Right renal pelvis (tissue), 4 donors: ENCODE measurements at regions not wholly inside any gene's neighbourhood (a gene's known extent, or its start where the extent isn't known, plus 50 kb on each side); places are given as distances from the start of the nearest gene placed in this dataset.

Source experiments
- DNase-seq, 4 donors: peaks; one replicate each; pipeline ENCODE4 v3.0.0-alpha.2; 2013; ENCODE audit warnings: low read depth in 4 of 4, low spot score in 3 of 4, missing footprints in 1 of 4

DNA sequence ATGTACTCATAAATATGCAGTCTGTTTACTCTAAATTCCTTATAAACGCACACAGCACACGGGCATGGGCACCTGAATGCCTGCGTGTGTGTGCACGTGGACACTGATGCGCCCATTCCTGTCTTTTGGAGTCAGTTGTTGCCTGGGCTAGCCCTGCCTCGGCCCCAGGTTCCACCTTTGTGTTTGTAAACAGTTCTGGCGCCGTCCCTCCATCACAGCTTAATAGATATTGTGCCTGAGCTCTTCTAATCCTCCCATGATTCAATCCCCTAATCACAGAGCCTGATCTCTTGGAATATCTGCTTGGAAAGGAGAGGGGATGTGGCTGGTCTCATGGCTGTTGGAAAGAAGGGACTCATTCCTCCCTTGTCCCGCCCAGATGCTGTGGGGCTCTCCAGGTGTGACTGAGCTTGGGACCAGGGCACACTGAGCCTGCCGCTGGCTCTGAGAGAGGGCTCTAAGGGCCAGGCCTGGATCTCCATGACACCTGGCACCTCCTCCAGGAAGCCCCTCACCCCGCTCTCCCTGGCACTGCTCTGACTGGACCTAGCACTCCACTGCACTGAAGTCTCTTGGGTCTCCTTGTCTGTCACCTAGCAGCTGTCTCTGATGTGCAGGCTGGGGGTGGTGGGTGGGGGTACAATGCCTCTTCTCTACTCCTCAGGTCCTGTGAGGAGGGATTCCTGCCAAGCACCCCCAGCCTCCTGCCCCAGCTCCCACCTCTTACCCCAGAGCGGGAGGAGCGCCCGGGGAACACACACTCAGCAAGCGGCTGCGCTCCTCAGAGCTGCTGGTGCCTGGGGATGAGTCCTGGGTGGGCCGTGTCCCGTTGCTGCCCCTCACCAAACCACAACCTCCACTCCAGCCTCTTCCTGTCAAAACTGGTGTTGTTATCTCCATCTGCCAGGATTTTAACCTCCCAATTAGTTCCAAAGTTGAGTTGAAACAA, 181.3 kb downstream of the INHBB start:
- DNase-seq = no peak

DNA sequence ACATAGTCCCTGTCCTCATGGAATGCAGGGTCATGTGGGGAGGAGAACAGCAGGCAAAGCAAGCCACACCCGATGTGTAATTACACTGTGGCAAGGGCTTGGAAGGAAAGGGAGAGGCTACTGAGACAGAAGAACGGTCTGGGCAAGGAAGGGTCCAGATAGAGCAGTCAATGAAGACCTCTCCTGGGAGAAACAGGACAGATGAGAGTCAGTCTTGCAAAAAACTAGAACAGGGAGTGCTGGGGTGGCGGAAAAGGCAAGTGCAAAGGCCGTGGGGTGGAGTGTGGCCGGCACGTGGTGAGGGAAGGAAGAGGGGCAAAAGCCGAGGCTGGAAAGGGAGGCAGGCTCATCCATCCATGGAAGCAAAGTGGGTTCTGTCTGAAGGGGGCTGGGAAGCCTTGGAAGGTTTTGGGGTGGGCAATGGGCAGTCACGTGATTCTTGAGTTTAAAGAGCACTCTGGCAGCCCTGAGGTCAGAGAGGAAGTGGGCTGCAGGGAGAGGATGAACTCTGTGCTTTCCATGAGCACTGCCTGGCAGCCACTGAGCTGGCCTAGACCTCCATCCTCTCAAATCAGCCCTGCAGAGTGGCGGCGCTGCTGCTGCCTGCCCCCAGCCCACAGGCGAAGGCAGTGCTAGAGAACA, 182.2 kb downstream of the INHBB start:
- DNase-seq = no peak

DNA sequence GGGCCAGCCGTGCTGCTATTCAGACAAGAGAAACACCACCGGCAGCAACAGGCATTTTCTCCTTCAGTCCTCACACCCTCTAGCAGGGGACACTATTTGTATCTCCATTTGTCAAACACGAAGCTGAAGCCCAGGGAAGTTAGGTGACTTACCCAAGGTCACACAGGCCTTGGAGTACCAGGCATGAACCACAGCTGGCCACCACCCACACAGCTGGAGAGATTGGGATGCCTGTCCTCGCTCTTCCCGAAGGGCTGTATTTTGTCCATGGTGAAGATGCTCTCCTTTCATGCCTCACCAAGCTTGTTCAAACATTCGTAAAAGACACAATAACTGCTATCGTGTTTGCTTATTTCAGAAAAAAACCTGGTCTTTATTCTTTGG, 182.7 kb downstream of the INHBB start:
- no peak for DNase-seq

DNA sequence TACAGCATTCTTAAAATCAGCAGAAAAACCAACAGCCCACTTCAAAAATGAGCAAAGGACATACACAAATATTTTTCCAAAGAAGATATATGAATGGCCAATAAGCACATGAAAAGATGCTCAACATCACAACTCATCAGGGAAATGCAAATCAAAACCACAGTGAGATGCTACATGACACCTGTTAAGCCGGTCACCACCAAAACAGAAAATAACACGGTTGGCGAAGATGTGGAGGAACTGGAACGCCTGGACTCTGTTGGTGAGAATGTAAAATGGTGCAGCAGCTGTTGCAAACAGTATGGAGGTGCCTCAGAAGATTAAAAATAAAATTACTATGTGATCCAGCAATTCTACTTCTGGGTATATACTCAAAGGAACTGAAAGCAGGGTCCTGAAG, 184.8 kb downstream of the INHBB start:
- no peak for DNase-seq

GRCh38 chr2:120531365-120531764, 185.4 kb downstream of the INHBB start:
- no peak for DNase-seq

GRCh38 chr2:120531863-120532600, 186.1 kb downstream of the INHBB start:
- DNase-seq = no peak

DNA sequence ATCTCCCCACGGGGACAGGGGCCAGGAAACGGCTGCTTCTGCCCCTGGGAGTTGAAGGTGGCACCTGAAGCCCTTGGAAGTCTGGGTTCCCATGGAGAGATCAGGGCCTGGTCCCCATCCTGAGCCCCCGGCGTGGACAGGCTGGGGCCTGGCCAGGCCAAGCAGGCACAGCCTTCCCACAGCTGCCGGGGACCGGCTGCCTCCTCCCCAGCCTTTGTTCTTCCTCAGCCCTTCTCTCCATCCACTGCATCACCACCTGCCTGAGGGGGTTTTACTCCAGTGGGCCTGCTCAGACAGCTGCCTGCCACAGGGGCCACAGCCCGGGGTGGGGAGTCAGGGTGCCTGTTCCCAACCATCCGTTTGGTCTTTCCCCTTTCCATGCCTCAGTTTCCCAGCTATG, 187.7 kb downstream of the INHBB start:
- DNase-seq = no peak

DNA sequence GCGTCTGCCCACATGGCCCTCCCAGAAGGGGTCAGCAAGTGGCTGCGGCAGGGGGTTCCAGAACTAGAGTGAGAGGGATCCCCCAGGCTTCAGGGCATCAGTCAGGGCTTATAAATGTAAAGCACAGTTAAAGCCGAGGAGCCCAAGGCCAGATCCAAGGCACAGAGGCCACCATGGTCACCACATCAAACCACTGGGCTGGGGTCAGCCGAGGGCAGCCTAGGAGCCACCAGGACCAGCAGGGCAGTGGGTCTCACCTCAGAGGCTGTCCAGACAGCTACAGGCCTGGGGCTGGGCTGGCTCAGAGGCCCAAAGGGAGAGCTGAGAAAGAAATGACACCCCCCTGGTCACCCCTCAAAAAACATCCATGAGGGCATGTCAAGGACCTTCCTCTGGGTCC, 188.5 kb downstream of the INHBB start:
- DNase-seq = no peak

GRCh38 chr2:120535081-120535480, 189.1 kb downstream of the INHBB start:
- no peak for DNase-seq

GRCh38 chr2:120536141-120536540, 190.2 kb downstream of the INHBB start:
- no peak for DNase-seq

GRCh38 chr2:120538691-120539423, 192.9 kb downstream of the INHBB start:
- no peak for DNase-seq

DNA sequence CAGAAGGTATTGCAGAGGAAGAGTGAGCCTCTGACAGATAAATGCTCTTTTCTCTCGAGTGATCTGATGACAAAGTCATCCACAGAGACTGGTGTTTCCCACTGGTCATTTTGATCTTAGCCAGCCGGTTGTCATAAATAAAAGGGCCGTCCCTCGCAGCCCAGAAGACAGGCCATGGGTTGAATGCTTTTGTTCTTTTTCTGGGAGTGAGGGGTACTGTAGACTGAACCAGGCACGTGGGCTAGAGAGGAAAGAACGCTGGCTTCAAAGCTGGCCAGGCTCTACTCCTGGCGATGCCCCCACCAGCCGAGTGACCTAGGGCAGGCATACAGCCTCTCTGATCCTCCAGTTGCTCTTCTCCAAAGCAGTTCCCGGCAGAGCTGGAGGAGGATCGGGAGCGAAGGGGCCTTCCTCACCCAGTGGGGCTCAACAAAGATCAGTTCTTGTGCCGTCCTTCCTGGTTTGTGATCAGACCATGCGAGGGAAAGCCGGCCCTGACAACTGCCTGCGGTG, 193.5 kb downstream of the INHBB start:
- no peak for DNase-seq

- no peak for DNase-seq
Observed at GRCh38 chr2:120539937-120540718, 194.2 kb downstream of the INHBB start.

DNA sequence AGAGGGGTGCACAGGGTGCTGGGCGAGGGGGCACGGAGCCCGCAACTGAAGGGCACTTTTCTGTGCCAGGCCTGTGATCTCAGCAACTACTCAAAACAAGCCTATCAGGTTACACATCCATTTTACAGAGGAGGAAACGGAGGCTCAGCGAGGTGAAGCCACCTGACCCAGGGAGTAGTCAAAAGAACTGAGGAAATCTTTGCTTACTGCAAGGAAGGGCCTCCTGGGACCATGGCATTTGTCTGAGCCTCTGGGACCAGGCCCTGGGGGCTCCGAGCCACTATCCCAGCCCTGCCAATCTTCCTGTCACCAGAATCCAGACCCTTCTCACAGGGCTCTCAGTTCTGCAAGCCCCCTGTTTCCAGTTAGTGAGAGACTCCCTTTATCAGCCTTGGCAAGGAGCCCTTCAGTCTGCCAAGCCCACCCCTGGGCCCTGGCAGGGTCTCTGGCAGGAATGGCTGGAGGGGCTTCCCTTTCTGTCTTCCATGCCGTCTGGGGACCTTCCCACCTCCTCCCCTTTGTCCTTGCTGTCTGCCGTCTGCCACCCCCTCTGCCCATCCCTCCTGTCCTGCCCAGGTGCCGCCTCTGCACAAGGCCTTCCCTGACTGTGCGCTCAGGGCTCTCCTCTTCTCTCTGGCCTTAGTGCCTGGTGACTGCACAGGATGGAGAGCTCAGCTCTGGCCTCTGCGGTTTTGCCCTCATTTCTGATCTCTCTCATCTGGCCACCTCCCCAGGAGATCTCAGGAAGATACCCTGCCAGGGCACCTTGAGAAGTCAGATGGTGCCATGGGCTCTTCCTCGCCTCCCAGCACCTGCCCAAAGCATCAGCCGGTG, 194.7 kb upstream of the GLI2 start:
- no peak for DNase-seq

DNA sequence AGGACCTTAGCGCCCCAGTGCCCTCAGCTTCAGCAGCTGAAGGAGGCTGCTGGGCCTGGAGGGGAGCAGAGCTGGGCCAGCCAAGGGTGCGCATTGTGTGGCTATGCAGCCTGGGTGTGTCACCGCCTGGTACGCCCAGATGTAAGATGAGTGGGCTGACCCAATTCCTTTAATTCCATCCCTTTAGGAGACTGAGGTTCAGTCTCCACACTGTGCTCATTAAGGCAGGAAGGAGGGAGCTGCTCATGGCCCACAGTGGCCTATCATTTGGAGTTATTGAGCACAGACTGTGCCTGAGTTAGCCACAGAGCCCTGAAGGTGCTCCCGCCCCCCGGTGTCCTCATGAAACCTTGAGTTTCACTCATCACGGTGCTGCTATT, 194.1 kb upstream of the GLI2 start:
- no peak for DNase-seq

GRCh38 chr2:120541972-120542670, 193.5 kb upstream of the GLI2 start:
- DNase-seq = no peak

DNA sequence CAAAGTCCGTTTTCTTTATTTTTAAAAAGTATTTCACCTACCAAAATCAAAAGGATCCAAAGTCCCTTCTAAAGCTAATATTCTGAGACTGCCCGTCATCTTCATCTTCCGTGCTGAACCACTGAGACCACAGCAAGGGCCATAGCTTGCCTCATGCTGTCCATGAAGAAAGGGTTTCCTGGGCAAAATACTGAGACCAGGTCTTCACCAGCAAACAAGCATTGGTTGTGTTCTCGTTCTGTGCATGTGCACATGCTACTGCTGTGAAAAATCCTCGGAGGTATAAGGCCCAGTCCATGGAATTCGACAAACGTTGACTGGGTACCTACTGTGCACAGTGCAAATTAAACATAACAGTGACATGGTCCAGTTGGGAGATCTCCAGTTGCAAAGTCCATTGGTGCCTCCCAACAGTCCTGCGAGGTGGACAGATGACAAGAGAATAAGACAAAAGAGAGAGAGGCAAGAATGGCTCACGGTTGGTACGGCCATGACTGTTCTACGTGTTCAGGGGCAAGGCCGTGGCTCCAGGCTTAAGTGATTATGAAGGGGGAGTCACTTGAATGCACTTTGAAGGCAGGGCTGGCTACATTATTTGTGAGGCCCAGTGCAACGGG, 192.6 kb upstream of the GLI2 start:
- no peak for DNase-seq

- DNase-seq = no peak
Observed at GRCh38 chr2:120543899-120544298, 191.8 kb upstream of the GLI2 start.
